HG02852 (cell line): ENCODE measurements at regions not wholly inside any gene's neighbourhood (a gene's known extent, or its start where the extent isn't known, plus 50 kb on each side); places are given as distances from the start of the nearest gene placed in this dataset.
"Not testable (repeated sequence)": the region's sequence is repeated elsewhere in the genome, so short reads cannot be mapped to it uniquely, and the experiment has no call there.

ENCODE experiments used
- ATAC-seq: cut with Tn5 transposase; IDR thresholded peaks from one replicate; pipeline ENCODE4 v1.9.1; 2021; ENCODE audit warnings: mild to moderate bottlenecking, moderate library complexity; ENCODE audit not compliant: unreplicated experiment

DNA sequence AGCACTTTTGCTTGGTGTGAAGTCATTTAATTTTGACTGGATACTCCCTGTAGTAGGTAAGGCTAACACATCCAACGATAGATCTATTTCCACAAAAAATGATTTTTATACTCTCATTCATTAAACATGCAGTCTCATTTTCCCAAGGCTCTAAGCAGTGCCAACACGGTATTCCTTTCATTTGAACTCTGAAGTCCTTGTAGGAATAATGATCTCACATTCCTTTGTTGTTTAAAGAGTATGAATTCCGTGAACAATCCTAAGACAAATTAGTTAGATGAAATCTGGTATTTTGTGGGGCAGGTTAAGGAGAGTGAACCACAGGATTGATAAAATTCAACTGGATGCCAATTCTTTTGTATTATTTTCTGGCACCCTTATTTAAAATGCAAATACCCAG is 66.6 kb downstream of the LACC1 start:
- no peak for ATAC-seq

DNA sequence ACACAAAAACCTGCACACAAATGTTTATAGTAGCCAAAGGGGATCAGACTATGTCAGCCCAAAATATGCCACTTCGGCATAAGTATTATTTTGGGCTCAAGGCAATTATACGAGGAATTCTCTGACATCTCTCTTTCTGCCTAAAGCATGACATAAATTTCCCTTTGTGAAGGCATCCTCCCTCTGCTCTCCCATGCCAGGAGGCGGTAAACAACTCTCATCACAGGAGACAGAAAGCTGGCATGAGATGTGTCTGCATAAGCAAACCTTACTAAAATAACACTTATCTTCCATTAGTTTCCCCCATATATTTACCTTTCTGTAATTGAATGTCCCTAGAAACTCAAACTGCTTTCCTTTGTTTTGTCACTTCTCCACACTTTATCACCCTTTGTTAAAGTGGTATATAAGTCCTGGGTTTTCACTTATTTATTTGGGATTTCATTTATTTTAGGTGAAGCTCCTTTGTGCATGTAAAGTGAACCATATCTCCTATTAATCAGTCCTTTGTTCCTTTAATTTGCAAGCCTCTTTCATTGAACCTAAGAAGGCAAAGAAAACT is 68.3 kb downstream of the LACC1 start:
- no peak for ATAC-seq

DNA sequence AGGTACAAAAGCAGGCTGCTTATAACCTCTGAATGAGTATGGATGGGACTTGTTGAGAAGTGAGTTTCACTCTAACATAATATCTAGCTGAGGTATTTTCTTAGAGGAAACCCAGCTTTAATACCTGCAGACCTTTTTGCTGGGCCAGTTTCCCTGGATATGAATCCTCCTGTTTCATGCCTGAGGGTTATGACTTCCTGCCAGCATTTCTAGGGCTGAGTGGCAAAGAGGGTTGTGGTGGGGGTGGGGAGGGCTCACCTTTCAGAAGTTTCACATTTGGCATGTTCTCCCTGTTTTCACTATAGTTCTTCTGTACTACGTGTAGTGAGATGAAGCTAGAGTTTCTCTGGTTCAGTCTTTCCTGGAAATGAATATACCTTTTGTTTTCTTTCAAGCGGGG is 73.7 kb downstream of the LACC1 start:
- no peak for ATAC-seq

DNA sequence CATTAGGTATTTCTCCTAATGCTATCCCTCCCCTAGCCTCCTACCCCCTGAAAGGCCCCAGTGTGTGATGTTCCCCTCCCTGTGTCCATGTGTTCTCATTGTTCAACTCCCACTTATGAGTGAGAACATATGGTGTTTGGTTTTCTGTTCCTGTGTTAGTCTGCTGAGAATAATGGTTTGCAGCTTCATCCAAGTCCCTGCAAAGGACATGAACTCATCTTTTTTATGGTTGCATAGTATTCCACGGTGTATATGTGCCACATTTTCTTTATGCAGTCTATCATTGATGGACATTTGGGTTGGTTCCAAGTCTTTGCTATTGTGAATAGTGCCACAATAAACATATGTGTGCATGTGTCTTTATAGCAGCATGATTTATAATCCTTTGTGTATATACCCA is 77.3 kb downstream of the LACC1 start:
- ATAC-seq, result not testable (repeated sequence)

DNA sequence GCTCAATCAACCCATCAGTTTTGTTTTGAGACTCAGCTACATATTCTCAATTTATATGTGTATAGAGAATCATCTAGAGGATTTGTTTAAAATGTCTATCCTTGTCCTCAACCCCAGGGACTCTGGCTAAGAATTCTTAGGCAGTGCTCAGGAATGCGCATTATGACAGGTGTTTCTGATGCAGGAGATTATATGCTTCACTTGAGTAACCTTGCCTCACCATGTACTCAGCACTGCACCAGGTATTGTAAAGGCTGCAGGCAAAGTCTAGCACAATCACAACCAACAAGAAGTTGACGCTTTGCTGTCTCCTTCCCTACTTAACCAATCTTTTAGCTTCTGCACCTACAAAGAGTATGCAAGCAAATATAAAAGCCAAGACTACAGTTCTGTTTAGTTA is 79.6 kb downstream of the LACC1 start:
- no peak for ATAC-seq

DNA sequence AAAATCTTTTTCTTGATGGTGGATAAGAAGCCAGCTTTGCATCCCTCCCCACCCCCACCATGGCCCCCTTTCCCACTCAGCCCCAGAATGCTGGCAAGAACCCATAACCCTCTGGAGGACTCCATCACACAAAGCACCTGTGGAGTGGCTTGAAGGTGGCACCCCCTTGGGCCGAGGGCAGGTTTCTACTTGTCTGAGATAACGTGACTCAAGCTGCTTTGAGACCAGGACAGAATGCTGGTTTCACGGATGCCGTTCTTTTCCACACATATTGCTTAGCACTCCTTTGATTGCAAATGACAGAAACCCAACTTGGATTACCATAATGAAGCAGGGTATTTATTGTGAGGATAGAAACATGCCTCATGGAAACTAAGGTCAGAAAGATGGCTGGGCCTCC is 82.2 kb downstream of the LACC1 start:
- no peak for ATAC-seq

DNA sequence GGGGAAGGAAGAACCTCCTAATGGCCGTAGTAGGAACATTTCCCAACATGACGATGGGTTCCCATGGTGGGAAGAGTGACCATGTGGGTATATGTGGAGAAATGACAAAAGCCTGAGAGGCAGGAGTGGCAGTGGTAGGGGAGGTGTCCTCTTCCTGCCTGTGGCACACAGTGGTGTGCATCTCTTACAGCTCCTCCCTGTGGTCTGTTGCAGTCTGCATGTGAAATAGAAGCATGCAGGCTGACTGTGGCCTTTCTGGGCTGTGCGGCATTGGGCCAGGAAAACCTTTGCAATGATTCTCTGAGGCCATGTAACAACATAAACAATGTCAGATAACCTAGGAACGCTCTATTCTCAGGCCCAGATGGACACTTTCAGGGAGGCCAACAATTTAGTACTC is 84.0 kb downstream of the LACC1 start:
- no peak for ATAC-seq

DNA sequence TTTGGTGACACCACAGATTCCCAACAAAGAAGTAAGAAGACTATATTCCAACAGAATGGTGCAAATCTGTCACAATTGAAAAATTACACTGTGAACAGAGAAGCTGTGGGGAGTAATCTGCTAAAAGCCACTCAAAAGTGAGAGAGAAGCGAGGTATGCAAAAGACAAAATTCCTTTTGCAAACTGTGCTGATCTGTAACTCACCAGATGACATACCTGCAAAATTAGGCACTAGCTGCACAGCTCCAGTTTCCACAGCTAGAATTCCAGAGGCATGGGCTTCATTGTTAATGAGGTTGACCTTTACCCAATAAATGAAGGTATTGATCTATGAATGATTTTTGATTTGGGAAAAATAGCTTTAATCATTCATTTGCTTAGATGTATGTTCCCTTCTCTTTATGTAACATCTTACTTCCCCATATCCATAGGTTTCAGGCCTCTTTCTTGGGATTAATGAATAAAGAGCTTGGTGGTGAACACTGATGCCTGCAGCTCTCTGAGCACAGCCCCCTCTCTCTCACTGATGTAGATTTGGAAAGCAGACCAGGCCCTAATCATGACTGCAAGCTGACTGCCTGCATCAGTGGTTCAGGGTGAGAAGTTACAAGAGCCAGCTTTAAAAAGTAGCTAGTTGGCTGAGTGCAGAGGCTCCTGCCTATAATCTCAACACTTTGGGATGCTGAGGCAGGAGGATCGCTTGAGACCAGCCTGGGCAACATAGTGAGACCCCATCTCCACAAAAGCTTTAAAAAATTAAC is 85.2 kb downstream of the LACC1 start:
- ATAC-seq, result no peak

DNA sequence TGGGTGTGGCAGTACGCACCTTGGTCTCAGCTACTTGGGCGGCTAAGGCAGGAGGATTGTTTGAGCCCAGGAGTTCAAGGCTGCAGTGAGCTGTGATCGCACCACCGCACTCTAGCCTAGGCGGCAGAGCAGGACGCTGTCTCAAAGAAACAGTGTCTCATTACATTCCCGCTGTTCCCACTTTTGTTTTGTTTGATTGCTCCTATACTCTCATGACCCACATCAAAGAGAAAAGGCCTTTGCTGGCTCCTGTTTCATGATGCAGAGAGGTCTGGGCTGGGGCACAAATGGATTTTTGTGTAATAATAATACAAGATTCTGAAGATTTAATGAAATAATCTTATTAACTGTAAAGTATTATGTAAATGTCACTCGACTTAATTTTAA is 85.7 kb downstream of the LACC1 start:
- ATAC-seq, result no peak

DNA sequence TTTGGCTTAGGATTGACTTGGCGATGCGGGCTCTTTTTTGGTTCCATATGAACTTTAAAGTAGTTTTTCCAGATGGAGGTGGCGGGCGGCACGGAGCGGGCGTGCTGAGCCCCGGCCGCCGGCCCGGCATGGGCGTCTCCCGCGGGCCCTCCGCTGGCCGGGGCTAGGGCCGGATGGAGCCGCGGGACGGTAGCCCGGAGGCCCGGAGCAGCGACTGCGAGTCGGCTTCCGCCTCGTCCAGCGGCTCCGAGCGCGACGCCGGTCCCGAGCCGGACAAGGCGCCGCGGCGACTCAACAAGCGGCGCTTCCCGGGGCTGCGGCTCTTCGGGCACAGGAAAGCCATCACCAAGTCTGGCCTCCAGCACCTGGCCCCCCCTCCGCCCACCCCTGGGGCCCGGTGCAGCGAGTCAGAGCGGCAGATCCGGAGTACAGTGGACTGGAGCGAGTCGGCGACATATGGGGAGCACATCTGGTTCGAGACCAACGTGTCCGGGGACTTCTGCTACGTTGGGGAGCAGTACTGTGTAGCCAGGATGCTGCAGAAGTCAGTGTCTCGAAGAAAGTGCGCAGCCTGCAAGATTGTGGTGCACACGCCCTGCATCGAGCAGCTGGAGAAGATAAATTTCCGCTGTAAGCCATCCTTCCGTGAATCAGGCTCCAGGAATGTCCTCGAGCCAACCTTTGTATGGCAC is 88.7 kb downstream of the LACC1 start:
- ATAC-seq, result not testable (repeated sequence)

DNA sequence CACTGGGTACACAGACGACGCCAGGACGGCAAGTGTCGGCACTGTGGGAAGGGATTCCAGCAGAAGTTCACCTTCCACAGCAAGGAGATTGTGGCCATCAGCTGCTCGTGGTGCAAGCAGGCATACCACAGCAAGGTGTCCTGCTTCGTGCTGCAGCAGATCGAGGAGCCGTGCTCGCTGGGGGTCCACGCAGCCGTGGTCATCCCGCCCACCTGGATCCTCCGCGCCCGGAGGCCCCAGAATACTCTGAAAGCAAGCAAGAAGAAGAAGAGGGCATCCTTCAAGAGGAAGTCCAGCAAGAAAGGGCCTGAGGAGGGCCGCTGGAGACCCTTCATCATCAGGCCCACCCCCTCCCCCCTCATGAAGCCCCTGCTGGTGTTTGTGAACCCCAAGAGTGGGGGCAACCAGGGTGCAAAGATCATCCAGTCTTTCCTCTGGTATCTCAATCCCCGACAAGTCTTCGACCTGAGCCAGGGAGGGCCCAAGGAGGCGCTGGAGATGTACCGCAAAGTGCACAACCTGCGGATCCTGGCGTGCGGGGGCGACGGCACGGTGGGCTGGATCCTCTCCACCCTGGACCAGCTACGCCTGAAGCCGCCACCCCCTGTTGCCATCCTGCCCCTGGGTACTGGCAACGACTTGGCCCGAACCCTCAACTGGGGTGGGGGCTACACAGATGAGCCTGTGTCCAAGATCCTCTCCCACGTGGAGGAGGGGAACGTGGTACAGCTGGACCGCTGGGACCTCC is 89.4 kb downstream of the LACC1 start:
- not testable (repeated sequence) for ATAC-seq

DNA sequence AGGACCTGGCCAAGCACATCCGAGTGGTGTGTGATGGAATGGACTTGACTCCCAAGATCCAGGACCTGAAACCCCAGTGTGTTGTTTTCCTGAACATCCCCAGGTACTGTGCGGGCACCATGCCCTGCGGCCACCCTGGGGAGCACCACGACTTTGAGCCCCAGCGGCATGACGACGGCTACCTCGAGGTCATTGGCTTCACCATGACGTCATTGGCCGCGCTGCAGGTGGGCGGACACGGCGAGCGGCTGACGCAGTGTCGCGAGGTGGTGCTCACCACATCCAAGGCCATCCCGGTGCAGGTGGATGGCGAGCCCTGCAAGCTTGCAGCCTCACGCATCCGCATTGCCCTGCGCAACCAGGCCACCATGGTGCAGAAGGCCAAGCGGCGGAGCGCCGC is 90.2 kb downstream of the LACC1 start:
- not testable (repeated sequence) for ATAC-seq

DNA sequence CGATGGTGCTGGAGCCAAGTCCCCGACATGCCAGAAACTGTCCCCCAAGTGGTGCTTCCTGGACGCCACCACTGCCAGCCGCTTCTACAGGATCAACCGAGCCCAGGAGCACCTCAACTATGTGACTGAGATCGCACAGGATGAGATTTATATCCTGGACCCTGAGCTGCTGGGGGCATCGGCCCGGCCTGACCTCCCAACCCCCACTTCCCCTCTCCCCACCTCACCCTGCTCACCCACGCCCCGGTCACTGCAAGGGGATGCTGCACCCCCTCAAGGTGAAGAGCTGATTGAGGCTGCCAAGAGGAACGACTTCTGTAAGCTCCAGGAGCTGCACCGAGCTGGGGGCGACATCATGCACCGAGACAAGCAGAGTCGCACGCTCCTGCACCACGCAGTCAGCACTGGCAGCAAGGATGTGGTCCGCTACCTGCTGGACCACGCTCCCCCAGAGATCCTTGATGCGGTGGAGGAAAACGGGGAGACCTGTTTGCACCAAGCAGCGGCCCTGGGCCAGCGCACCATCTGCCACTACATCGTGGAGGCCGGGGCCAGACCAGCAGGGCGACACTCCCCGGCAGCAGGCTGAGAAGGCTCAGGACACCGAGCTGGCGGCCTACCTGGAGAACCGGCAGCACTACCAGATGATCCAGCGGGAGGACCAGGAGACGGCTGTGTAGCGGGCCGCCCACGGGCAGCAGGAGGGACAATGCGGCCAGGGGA is 91.0 kb downstream of the LACC1 start:
- ATAC-seq, result not testable (repeated sequence)

DNA sequence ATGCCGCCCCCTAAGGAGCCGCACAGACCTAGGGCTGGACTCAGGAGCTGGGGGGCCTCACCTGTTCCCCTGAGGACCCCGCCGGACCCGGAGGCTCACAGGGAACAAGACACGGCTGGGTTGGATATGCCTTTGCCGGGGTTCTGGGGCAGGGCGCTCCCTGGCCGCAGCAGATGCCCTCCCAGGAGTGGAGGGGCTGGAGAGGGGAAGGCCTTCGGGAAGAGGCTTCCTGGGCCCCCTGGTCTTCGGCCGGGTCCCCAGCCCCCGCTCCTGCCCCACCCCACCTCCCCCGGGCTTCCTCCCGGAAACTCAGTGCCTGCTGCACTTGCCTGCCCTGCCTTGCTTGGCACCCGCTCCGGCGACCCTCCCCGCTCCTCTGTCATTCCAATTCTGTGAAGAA is 91.6 kb downstream of the LACC1 start:
- not testable (repeated sequence) for ATAC-seq

DNA sequence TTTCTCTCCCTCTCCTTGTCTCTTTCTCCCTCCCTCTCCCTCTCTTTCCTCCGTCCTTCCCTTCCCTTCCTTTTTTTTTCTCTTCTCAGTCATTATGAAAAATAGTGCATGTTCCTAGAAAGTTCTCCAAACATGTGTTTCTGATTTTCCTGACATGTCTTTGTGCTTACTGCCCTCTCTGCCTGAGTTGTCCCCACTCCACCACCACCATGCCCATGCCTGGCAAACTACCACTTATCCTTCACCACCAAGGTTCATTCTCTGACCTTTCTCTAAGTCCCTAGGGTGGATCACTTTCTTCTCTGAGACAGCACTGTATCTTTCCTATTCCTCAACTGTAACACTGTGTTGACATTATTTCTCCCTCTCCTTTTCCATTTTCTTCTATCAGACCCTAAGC is 98.2 kb downstream of the LACC1 start:
- ATAC-seq, result no peak

DNA sequence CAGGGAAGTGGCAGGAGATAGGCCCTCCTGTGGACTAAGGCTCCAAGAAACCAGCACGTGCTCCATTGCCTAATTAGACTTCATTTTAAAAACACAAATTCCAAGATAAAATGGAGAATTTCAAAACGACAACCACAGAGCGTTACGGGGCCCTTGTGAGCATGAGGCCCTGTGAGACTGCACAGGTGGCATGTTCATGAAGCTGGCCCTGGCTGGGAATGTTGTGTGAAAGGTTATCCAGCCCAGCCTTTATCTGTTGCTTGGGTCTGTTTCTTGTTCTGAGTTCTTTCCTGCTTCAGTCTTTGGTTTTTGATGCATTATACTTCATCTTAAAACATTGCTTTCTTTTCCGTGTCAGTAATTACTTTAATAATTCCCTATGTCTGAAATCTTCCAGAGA is 99.0 kb downstream of the LACC1 start:
- ATAC-seq, result no peak

DNA sequence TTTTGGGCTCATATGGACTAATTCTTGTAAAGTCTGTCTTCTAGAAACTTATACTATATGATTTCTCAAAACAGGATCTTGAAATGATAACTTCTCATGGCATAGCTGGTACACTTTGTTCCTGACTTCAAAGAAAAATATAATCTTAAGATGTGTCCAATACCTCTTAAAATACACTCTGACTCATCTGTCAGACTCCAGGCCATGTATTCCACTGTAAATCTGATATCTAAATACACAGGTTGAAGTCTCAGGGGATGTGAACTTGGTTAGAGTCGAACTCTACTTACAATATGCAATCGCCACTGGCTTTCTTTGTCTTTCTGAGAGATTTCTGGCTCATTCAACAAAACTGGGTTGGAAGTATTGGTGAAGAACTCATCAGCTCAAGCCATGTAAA is 99.8 kb downstream of the LACC1 start:
- no peak for ATAC-seq

DNA sequence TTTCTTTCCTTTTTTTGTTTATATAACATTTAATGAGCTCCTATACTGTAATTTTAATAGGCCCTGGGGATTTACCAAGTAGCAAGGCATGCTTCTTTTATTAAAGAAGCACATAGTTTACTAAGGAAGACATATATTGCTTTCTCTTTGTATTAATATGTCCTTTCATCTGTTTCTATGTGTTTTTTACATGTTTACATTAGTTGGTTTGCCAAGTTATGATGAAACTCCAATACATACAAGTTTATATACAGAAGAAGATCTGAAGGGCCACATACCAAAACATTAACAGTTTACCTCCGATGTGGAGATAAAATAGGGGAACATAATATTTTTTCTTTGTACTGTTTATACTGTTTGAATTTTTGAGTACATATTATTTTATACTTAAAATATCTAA is 100.9 kb downstream of the LACC1 start:
- ATAC-seq, result no peak

DNA sequence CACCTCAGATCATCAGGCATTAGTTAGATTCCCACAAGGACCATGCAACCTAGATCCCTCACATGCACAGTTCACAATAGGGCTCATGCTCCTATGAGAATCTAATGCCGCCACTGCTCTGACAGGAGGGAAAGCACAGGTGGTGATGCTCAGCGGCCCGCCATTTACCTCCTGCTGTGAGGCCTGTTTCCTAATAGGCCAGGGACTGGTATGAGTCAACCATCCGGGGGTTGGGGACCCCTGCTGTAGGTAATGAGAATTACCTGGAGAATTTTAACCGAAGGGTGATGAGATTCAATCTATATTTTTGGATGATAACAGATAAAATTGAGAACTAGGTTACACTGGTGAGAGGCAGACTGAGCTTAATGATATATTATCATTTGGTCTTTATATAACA is 101.4 kb downstream of the LACC1 start:
- no peak for ATAC-seq

DNA sequence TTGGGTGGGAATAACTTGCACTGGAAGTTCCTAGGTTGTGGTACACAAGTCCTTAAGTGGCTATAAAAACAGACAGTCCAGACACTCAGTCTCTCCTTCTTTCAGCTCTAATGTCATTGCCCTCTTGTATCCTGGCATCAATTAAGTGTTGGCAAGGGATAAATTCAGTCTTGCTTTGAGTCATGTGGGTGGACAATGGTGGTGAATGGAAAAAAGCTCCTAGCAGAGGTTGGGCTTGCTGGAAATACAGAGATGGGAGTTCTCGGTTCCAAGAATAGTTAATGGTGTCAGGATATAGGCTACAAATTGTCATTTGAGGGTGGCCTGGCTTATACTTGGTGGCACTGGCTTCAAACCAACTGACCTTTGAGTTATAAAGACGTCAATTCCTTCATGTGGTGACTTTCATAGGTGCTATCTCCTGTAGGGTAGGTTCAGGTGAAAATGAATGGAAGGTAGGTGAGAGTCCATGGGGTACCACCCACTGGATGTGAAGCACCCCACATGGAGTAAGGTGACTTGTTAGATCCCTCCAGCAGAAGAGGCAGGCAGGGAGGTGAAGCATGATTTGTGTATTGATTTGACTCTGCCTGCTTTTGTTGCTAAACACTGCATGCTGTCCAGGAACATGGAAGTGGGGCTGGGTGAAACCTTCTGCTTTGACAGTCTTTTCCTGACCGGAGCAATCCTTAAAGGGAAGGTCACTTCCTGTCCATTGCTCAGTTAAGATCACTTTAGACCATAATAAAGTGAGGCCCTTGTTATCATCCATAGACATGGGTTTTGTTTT is 102.0 kb downstream of the LACC1 start:
- no peak for ATAC-seq
